Thyroid gland (tissue), 4 donors: ENCODE measurements at regions not wholly inside any gene's neighbourhood (a gene's known extent, or its start where the extent isn't known, plus 50 kb on each side); places are given as distances from the start of the nearest gene placed in this dataset.

Source experiments
- DNase-seq, 2 donors: peaks; one replicate each; pipeline ENCODE4 v3.0.0-alpha.2; 2019
- H3K27ac ChIP-seq, 3 donors: fragments of 200-600 bp; sonication (generic); 1 replicate in 2 of 3; 2 replicates in 1 of 3; pipeline ENCODE4 v1.5.1; 2016 to 2019; ENCODE audit warnings: mild to moderate bottlenecking in 1 of 3, moderate library complexity in 1 of 3
- H3K27me3 ChIP-seq: fragments of 200-600 bp; sonication (generic); one replicate; pipeline ENCODE4 v1.5.1; 2019
- H3K36me3 ChIP-seq, 2 donors: fragments of 200-600 bp; sonication (generic); one replicate each; pipeline ENCODE4 v1.5.1; 2016 to 2019
- H3K4me1 ChIP-seq, 2 donors: fragments of 200-600 bp; sonication (generic); one replicate each; pipeline ENCODE4 v1.5.1; 2017 to 2019
- H3K4me3 ChIP-seq, 3 donors: fragments of 200-600 bp; sonication (generic); replicated peaks in 1 of 3; 1 replicate in 2 of 3; 2 replicates in 1 of 3; pipeline ENCODE4 v1.5.1; 2016; ENCODE audit warnings: mild to moderate bottlenecking in 1 of 3
- H3K9me3 ChIP-seq: fragments of 200-600 bp; sonication (generic); one replicate; pipeline ENCODE4 v1.5.1; 2017
- CTCF ChIP-seq, 6 experiments: fragments of 200-600 bp in 3 of 6; fragments of 450-650 bp in 3 of 6; sonication (generic) in 3 of 6; IDR thresholded peaks; one replicate each; pipeline ENCODE4 v1.5.1; 2016 to 2019; ENCODE audit warnings: antibody characterized with exemption in 6 of 6, mild to moderate bottlenecking in 2 of 6, inconsistent platforms in 1 of 6, moderate library complexity in 1 of 6
- POLR2A ChIP-seq, 2 donors: fragments of 450-650 bp; IDR thresholded peaks; one replicate each; pipeline ENCODE4 v1.6.1; 2017; ENCODE audit warnings: antibody characterized with exemption in 2 of 2, mild to moderate bottlenecking in 2 of 2, moderate library complexity in 1 of 2
- WGBS, 2 donors: methylation state at CpG; one replicate each; pipeline ENCODE4 v1.1.5; 2017; 5-methylcytosine and 5-hydroxymethylcytosine counted together
- intact Hi-C: fragments of 100-400 bp; cut with DNase I; formaldehyde crosslinking; loops from one replicate; pipeline ENCODE4 v1.15.1; 2023

- WGBS, 2 donors: 75 to 77% methylated on average over 3 of the region's 3 CpGs
- no peak for TF ChIP-seq POLR2A (IDR thresholded peaks at IDR 0.05)
- no peak for TF ChIP-seq CTCF (IDR thresholded peaks at IDR 0.05)
- H3K9me3 ChIP-seq: no peaks in the 10 kb centered on the region
- no peak for DNase-seq
- H3K4me3 ChIP-seq: no peak overlapping the region
- H3K27me3 ChIP-seq: no peaks in the 10 kb centered on the region
- intact Hi-C loops: no loop called here
- no peaks in the 10 kb centered on the region for H3K36me3 ChIP-seq
- H3K27ac ChIP-seq: no peak overlapping the region
- no peaks in the 10 kb centered on the region for H3K4me1 ChIP-seq
Measured at GRCh38 chr2:51225377-51225776, 193.4 kb upstream of the NRXN1 start.

GRCh38 chr2:51224790-51225189 is 192.9 kb upstream of the NRXN1 start:
- no peaks in the 10 kb centered on the region for H3K27me3 ChIP-seq

GRCh38 chr2:51222106-51222505 is 190.2 kb upstream of the NRXN1 start:
- no peaks in the 10 kb centered on the region for H3K4me1 ChIP-seq

More at GRCh38 chr2:51224790-51225189, 192.9 kb upstream of the NRXN1 start:
- no peak overlapping the region for H3K27ac ChIP-seq
- H3K9me3 ChIP-seq: no peaks in the 10 kb centered on the region
- H3K4me1 ChIP-seq: no peaks in the 10 kb centered on the region
- intact Hi-C loops: no loop called here
- H3K4me3 ChIP-seq: no peak overlapping the region
- no peak for DNase-seq
- TF ChIP-seq POLR2A (IDR thresholded peaks at IDR 0.05) (no peak), CTCF (IDR thresholded peaks at IDR 0.05) (no peak)
- no peaks in the 10 kb centered on the region for H3K36me3 ChIP-seq

GRCh38 chr2:51220606-51221005 is 188.7 kb upstream of the NRXN1 start:
- no peak for DNase-seq
- no peak for TF ChIP-seq POLR2A (IDR thresholded peaks at IDR 0.05)
- no peak for TF ChIP-seq CTCF (IDR thresholded peaks at IDR 0.05)
- intact Hi-C loops: no loop called here
- H3K4me1 ChIP-seq: no peaks in the 10 kb centered on the region
- no peak overlapping the region for H3K4me3 ChIP-seq
- H3K9me3 ChIP-seq: no peaks in the 10 kb centered on the region
- no peaks in the 10 kb centered on the region for H3K36me3 ChIP-seq
- H3K27ac ChIP-seq: no peak overlapping the region
- H3K27me3 ChIP-seq: no peaks in the 10 kb centered on the region

More at GRCh38 chr2:51222106-51222505, 190.2 kb upstream of the NRXN1 start:
- Histone ChIP-seq H3K36me3 (no peaks in the 10 kb centered on the region), H3K27me3 (no peaks in the 10 kb centered on the region), H3K27ac (no peak overlapping the region), H3K4me3 (no peak overlapping the region), H3K9me3 (no peaks in the 10 kb centered on the region)
- WGBS, 2 donors: 84 to 85% methylated on average over 4 of the region's 4 CpGs
- intact Hi-C loops: no loop called here
- TF ChIP-seq POLR2A (IDR thresholded peaks at IDR 0.05) (no peak), CTCF (IDR thresholded peaks at IDR 0.05) (no peak)
- DNase-seq: no peak

GRCh38 chr2:51220080-51220479 is 188.1 kb upstream of the NRXN1 start:
- intact Hi-C loops: no loop called here

More at GRCh38 chr2:51220080-51220479, 188.1 kb upstream of the NRXN1 start:
- Histone ChIP-seq H3K27me3 (no peaks in the 10 kb centered on the region), H3K36me3 (no peaks in the 10 kb centered on the region), H3K9me3 (no peaks in the 10 kb centered on the region), H3K4me1 (no peaks in the 10 kb centered on the region), H3K27ac (no peak overlapping the region), H3K4me3 (no peak overlapping the region)
- DNase-seq: no peak
- no peak for TF ChIP-seq CTCF (IDR thresholded peaks at IDR 0.05)
- no peak for TF ChIP-seq POLR2A (IDR thresholded peaks at IDR 0.05)
- 72 to 73% methylated on average over 2 of the region's 2 CpGs for WGBS, 2 donors
